ENCODE measurements at regions not wholly inside any gene's neighbourhood (a gene's known extent, or its start where the extent isn't known, plus 50 kb on each side); places are given as distances from the start of the nearest gene placed in this dataset.

GRCh38 chr11:95388086-95388485, 157.1 kb upstream of the SESN3 start (continued):
- TF ChIP-seq TSHZ2 (CRISPR knock-in tag; IDR thresholded peaks at IDR 0.05) (no peak), ZFP3 (CRISPR knock-in tag; IDR thresholded peaks at IDR 0.05) (no peak), ISL1 (CRISPR knock-in tag; IDR thresholded peaks at IDR 0.05) (no peak)

- no peak for ATAC-seq
- TF ChIP-seq POU6F1 (CRISPR knock-in tag; IDR thresholded peaks at IDR 0.05; ENCODE audit: borderline replicate concordance, low read depth): no peak
- no peak for TF ChIP-seq ZFP3 (CRISPR knock-in tag; IDR thresholded peaks at IDR 0.05)
- no peak for TF ChIP-seq ARNTL (CRISPR knock-in tag; IDR thresholded peaks at IDR 0.05; ENCODE audit: borderline replicate concordance, low read depth)
- no peak for TF ChIP-seq TCF4 (CRISPR knock-in tag; IDR thresholded peaks at IDR 0.05; ENCODE audit: borderline replicate concordance)
- no peak for TF ChIP-seq ESRRG (CRISPR knock-in tag; IDR thresholded peaks at IDR 0.05)
- no peak for TF ChIP-seq ZNF565 (CRISPR knock-in tag; conservative IDR thresholded peaks at IDR 0.05; ENCODE audit: low read depth)
- TF ChIP-seq CSRNP3 (CRISPR knock-in tag; IDR thresholded peaks at IDR 0.05): no peak
- TF ChIP-seq CREB5 (CRISPR knock-in tag; IDR thresholded peaks at IDR 0.05; ENCODE audit: low read depth): no peak
- TF ChIP-seq PATZ1 (CRISPR knock-in tag; IDR thresholded peaks at IDR 0.05; ENCODE audit: borderline replicate concordance): no peak
- TF ChIP-seq ZNF70 (CRISPR knock-in tag; IDR thresholded peaks at IDR 0.05): no peak
- TF ChIP-seq ZFP30 (CRISPR knock-in tag; IDR thresholded peaks at IDR 0.05): no peak
- TF ChIP-seq TOX (CRISPR knock-in tag; IDR thresholded peaks at IDR 0.05; ENCODE audit: borderline replicate concordance): no peak
- TF ChIP-seq BACH2 (CRISPR knock-in tag; IDR thresholded peaks at IDR 0.05; ENCODE audit: borderline replicate concordance): no peak
- no peak for TF ChIP-seq ISL1 (CRISPR knock-in tag; IDR thresholded peaks at IDR 0.05)
- TF ChIP-seq ZC3H10 (CRISPR knock-in tag; IDR thresholded peaks at IDR 0.05): no peak
Observed at GRCh38 chr11:95387325-95387724, 156.3 kb upstream of the SESN3 start.

- ATAC-seq: no peak
- TF ChIP-seq CSRNP3 (CRISPR knock-in tag; IDR thresholded peaks at IDR 0.05): no peak
- TF ChIP-seq ESRRG (CRISPR knock-in tag; IDR thresholded peaks at IDR 0.05): no peak
- TF ChIP-seq ZNF70 (CRISPR knock-in tag; IDR thresholded peaks at IDR 0.05): no peak
Observed at GRCh38 chr11:95385577-95385976, 154.6 kb upstream of the SESN3 start.

GRCh38 chr11:95379479-95379878, 148.5 kb upstream of the SESN3 start:
- ATAC-seq: no peak
- TF ChIP-seq ZNF8 (CRISPR knock-in tag; IDR thresholded peaks at IDR 0.05): no peak
- TF ChIP-seq POU6F1 (CRISPR knock-in tag; IDR thresholded peaks at IDR 0.05; ENCODE audit: borderline replicate concordance, low read depth): no peak
- no peak for TF ChIP-seq PATZ1 (CRISPR knock-in tag; IDR thresholded peaks at IDR 0.05; ENCODE audit: borderline replicate concordance)
- TF ChIP-seq BACH2 (CRISPR knock-in tag; IDR thresholded peaks at IDR 0.05; ENCODE audit: borderline replicate concordance): no peak
- no peak for TF ChIP-seq TCF4 (CRISPR knock-in tag; IDR thresholded peaks at IDR 0.05; ENCODE audit: borderline replicate concordance)
- TF ChIP-seq ARNTL (CRISPR knock-in tag; IDR thresholded peaks at IDR 0.05; ENCODE audit: borderline replicate concordance, low read depth): no peak
- TF ChIP-seq ZFP3 (CRISPR knock-in tag; IDR thresholded peaks at IDR 0.05): no peak
- no peak for TF ChIP-seq GLIS3 (CRISPR knock-in tag; IDR thresholded peaks at IDR 0.05)
- TF ChIP-seq ISL1 (CRISPR knock-in tag; IDR thresholded peaks at IDR 0.05): no peak
- no peak for TF ChIP-seq ZC3H10 (CRISPR knock-in tag; IDR thresholded peaks at IDR 0.05)
- TF ChIP-seq OSR1 (CRISPR knock-in tag; IDR thresholded peaks at IDR 0.05): no peak
- no peak for TF ChIP-seq TOX (CRISPR knock-in tag; IDR thresholded peaks at IDR 0.05; ENCODE audit: borderline replicate concordance)
- no peak for TF ChIP-seq ZNF565 (CRISPR knock-in tag; conservative IDR thresholded peaks at IDR 0.05; ENCODE audit: low read depth)

Data from SK-N-SH treated with all-trans-retinoic acid at 6 μM for 48 hours (cell line).